K562 (cell line): ENCODE measurements at regions not wholly inside any gene's neighbourhood (a gene's known extent, or its start where the extent isn't known, plus 50 kb on each side); places are given as distances from the start of the nearest gene placed in this dataset.

Experiments
- ATAC-seq: fragments of 200-7000 bp; cut with Tn5 transposase; 3 replicates; pipeline ENCODE4 v1.9.1; 2020; ENCODE audit warnings: moderate library complexity
- BruUV-seq: library from RNA; stranded (reverse); fragments of 400-500 nt; replicated peaks from 2 replicates; lab custom pipeline; 2021; lab: Mats Ljungman, UMichigan
- CTCF ChIA-PET: fragments of 300-600 bp; formaldehyde crosslinking; extraction: SDS; loops from one replicate; lab custom pipeline; 2021; ENCODE audit warnings: low intra/inter-chr PET ratio; lab: Yijun Ruan, JAX
- POLR2A ChIA-PET: fragments of 300-600, 350-650 bp; sonication (Branson Sonifier 250); formaldehyde crosslinking; extraction: SDS; loops from one replicate; lab custom pipeline; 2021; ENCODE audit warnings: antibody characterized with exemption, inconsistent platforms; lab: Yijun Ruan, JAX
- DNase-seq, 4 experiments: peaks; one replicate each; pipeline versions ENCODE4 v3.0.0 to v3.0.0-alpha.2; 2011 to 2018; ENCODE audit warnings: low spot score in 3 of 4, mixed read lengths in 3 of 4; ENCODE audit errors: extremely low read depth in 1 of 4
- FAIRE-seq: peaks from 2 replicates; lab custom pipeline; 2011; peaks lifted over from hg19 to GRCh38; lab: Jason Lieb, UNC
- H2AFZ ChIP-seq: 2 replicates; pipeline ENCODE4 v1.6.0; 2011; ENCODE audit warnings: low read depth, low read length, control low read depth, inconsistent platforms
- H3K27ac ChIP-seq: fragments of 200-600 bp; 3 replicates; pipeline ENCODE4 v1.8.0; 2011; ENCODE audit warnings: low read depth, mild to moderate bottlenecking, control low read depth, inconsistent platforms, low read length, moderate library complexity, mixed read lengths; ENCODE audit errors: extremely low read depth
- H3K27me3 ChIP-seq, 2 experiments: fragments of 300-600 bp in 1 of 2; 2 replicates in 1 of 2; 3 replicates in 1 of 2; pipeline versions ENCODE4 v1.6.0 to v1.8.0; 2011; ENCODE audit warnings: inconsistent platforms in 2 of 2, low read length in 2 of 2, mild to moderate bottlenecking in 1 of 2, mixed read lengths in 1 of 2, moderate library complexity in 1 of 2; ENCODE audit not compliant: control insufficient read depth in 2 of 2, insufficient read depth in 2 of 2
- H3K36me3 ChIP-seq: fragments of 300-600 bp; 3 replicates; pipeline ENCODE4 v1.8.0; 2011; ENCODE audit warnings: mild to moderate bottlenecking, low read length, inconsistent platforms; ENCODE audit not compliant: control insufficient read depth, insufficient read depth
- H3K4me1 ChIP-seq, 2 experiments: fragments of 200-600 bp in 1 of 2; replicated peaks in 1 of 2; 2 replicates in 1 of 2; 3 replicates in 1 of 2; pipeline versions ENCODE4 v1.5.1 to v1.8.0; 2011; ENCODE audit warnings: inconsistent platforms in 2 of 2, low read length in 2 of 2, mild to moderate bottlenecking in 1 of 2, mixed read lengths in 1 of 2, moderate library complexity in 1 of 2; ENCODE audit not compliant: control insufficient read depth in 2 of 2, insufficient read depth in 2 of 2
- H3K4me2 ChIP-seq: 2 replicates; pipeline ENCODE4 v1.6.1; 2011; ENCODE audit warnings: low read length, control low read depth, inconsistent platforms, mixed read lengths; ENCODE audit not compliant: insufficient read depth
- H3K4me3 ChIP-seq: fragments of 200-600 bp; sonication (generic), shearing (Covaris generic); 2 replicates; pipeline ENCODE4 v1.5.1; 2016; ENCODE audit warnings: control low read depth, inconsistent platforms
- H3K79me2 ChIP-seq: fragments of 200-600 bp; 3 replicates; pipeline ENCODE4 v1.8.0; 2011; ENCODE audit warnings: low read length, inconsistent platforms; ENCODE audit not compliant: control insufficient read depth, insufficient read depth
- H3K9ac ChIP-seq, 2 experiments: 2 replicates each; pipeline versions ENCODE4 v1.6.0 to v1.6.1; 2011; ENCODE audit warnings: low read depth in 2 of 2, low read length in 2 of 2, control low read depth in 1 of 2, inconsistent platforms in 1 of 2, mild to moderate bottlenecking in 1 of 2, mixed read lengths in 1 of 2; ENCODE audit not compliant: insufficient read depth in 1 of 2
- H3K9me1 ChIP-seq: one replicate; pipeline ENCODE4 v1.6.0; 2011; ENCODE audit warnings: inconsistent platforms, mild to moderate bottlenecking, low read length, moderate library complexity; ENCODE audit not compliant: control insufficient read depth, insufficient read depth
- H3K9me3 ChIP-seq: replicated peaks from 2 replicates; pipeline ENCODE4 v1.5.1; 2011; ENCODE audit warnings: low read depth, low read length, inconsistent platforms; ENCODE audit not compliant: control insufficient read depth, insufficient read depth
- H4K20me1 ChIP-seq: replicated peaks from 2 replicates; pipeline ENCODE4 v1.6.1; 2011; ENCODE audit warnings: low read length, inconsistent platforms, mixed read lengths; ENCODE audit not compliant: control insufficient read depth, insufficient read depth
- CBFA2T3 ChIP-seq: fragments of 450-650 bp; IDR thresholded peaks from 2 replicates; pipeline ENCODE4 v1.6.1; 2017
- CBX3 ChIP-seq, 2 experiments: IDR thresholded peaks; 1 replicate in 1 of 2; 2 replicates in 1 of 2; pipeline ENCODE4 v1.6.1; 2012; ENCODE audit warnings: inconsistent platforms in 2 of 2, low read length in 2 of 2, borderline replicate concordance in 1 of 2, control low read depth in 1 of 2
- HNRNPL ChIP-seq: fragments of 200-400 bp; formaldehyde crosslinking; IDR thresholded peaks from 2 replicates; pipeline ENCODE4 v1.6.1; 2017; ENCODE audit warnings: low read depth, mild to moderate bottlenecking, low read length
- IRF2 ChIP-seq: sonication (generic); formaldehyde crosslinking; IDR thresholded peaks from 2 replicates; pipeline ENCODE4 v1.8.1; 2022; ENCODE audit warnings: mild to moderate bottlenecking, missing genetic modification reagents
- JUND ChIP-seq, 2 experiments: IDR thresholded peaks; 2 replicates in 1 of 2; 3 replicates in 1 of 2; pipeline ENCODE4 v1.6.1; 2011; ENCODE audit warnings: borderline replicate concordance in 2 of 2, low read depth in 2 of 2, low read length in 2 of 2, improper control_type of control experiment in 1 of 2, missing biosample characterization in 1 of 2, missing genetic modification characterization in 1 of 2, missing genetic modification reagents in 1 of 2
- KHSRP ChIP-seq: fragments of 450-650 bp; IDR thresholded peaks from 2 replicates; pipeline ENCODE4 v1.6.1; 2017
- MITF ChIP-seq: IDR thresholded peaks from 2 replicates; pipeline ENCODE4 v1.6.1; 2014; ENCODE audit warnings: antibody characterized with exemption
- MXI1 ChIP-seq: IDR thresholded peaks from 2 replicates; pipeline ENCODE4 v1.6.1; 2011; ENCODE audit warnings: low read depth, mild to moderate bottlenecking, improper control_type of control experiment, low read length
- NELFE ChIP-seq: IDR thresholded peaks from 2 replicates; pipeline ENCODE4 v1.6.1; 2011; ENCODE audit warnings: mild to moderate bottlenecking; ENCODE audit not compliant: insufficient read depth, insufficient read length
- STAG1 ChIP-seq: sonication (generic); formaldehyde crosslinking; IDR thresholded peaks from 2 replicates; pipeline ENCODE4 v1.5.0; 2020; ENCODE audit warnings: missing genetic modification reagents, borderline replicate concordance
- YY1 ChIP-seq, 3 experiments: IDR thresholded peaks; 2 replicates each; pipeline ENCODE4 v1.6.1; 2011; ENCODE audit warnings: low read length in 2 of 3, mild to moderate bottlenecking in 2 of 3, moderate library complexity in 2 of 3, borderline replicate concordance in 1 of 3, control low read depth in 1 of 3, low read depth in 1 of 3; ENCODE audit not compliant: insufficient read depth in 3 of 3, insufficient replicate concordance in 2 of 3, control insufficient read depth in 1 of 3, insufficient read length in 1 of 3; ENCODE audit errors: extremely low read depth in 1 of 3
- ZNF57 ChIP-seq: fragments of 450-650 bp; formaldehyde crosslinking; IDR thresholded peaks from 2 replicates; pipeline ENCODE4 v1.4.0; 2020; ENCODE audit warnings: mild to moderate bottlenecking, moderate library complexity
- WGBS: fragments of 100-300 bp; shearing (Covaris generic); methylation state at CpG from one replicate; pipeline ENCODE4 v1.1.6; 2016; ENCODE audit warnings: low coverage, mixed read lengths; ENCODE audit not compliant: insufficient coverage; ENCODE audit errors: missing lambda C conversion rate; 5-methylcytosine and 5-hydroxymethylcytosine counted together
- in situ Hi-C: fragments of 300-500 bp; cut with MboI; formaldehyde crosslinking; loops from 4 replicates; pipeline ENCODE4 v1.15.0; 2018; ENCODE audit warnings: inconsistent platforms, mixed read lengths
- intact Hi-C: fragments of 100-400 bp; cut with micrococcal nuclease; formaldehyde crosslinking; loops from 2 replicates; pipeline ENCODE4 v1.14.2; 2022
- TF ChIP-seq, protein P1 (sequence below): sonication (generic); formaldehyde crosslinking; IDR thresholded peaks from 2 replicates; pipeline ENCODE4 v1.9.0; 2022; ENCODE audit warnings: mild to moderate bottlenecking, missing genetic modification reagents

DNA sequence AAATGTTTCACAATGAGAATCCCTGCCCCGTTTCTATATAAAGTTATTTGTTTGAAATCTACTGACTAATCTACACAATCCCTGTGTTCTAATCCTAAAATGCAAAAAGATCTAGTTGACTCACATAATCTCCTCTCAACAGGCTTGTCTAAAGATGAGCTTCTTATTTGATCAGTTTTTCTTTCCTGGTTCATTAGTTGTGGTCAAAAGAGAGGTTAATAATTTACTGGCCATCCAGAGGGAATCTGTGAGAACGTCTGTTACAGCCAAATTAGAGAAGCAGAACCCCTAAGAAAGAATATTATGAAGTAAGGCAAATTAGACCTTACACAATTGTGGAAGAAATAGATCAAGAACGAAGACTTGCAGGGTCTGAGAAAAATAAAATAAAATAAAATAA, 173.7 kb upstream of the ANO3 start:
- Histone ChIP-seq H3K9ac (no peak overlapping the region), H3K27me3 (no peaks in the 10 kb centered on the region), H3K36me3 (no peaks in the 10 kb centered on the region), H3K79me2 (no peaks in the 10 kb centered on the region), H3K9me3 (no peaks in the 10 kb centered on the region; the same call in 1 of the 2 replicates), H3K4me2 (no peak overlapping the region), H4K20me1 (no peaks in the 10 kb centered on the region), H3K4me1 (no peaks in the 10 kb centered on the region), H3K9me1 (no peaks in the 10 kb centered on the region), H2AFZ (no peak overlapping the region), H3K4me3 (no peak overlapping the region), H3K27ac (no peak overlapping the region)
- intact Hi-C loops (no loop called here), in situ Hi-C loops (no loop called here)
- ChIA-PET CTCF (no interaction called here), POLR2A (no interaction called here)
- WGBS = 0% methylated on average over 3 of the region's 3 CpGs
- no TSS peak for BruUV-seq
- no peak for DNase-seq
- no peak for TF ChIP-seq HNRNPL
- TF ChIP-seq JUND (IDR thresholded peaks at IDR 0.05; ENCODE audit: borderline replicate concordance, low read depth, low read length) = no peak
- no peak for TF ChIP-seq JUND (tag; IDR thresholded peaks at IDR 0.05; ENCODE audit: borderline replicate concordance, low read depth, low read length)
- no peak for FAIRE-seq
- ATAC-seq = no peak

DNA sequence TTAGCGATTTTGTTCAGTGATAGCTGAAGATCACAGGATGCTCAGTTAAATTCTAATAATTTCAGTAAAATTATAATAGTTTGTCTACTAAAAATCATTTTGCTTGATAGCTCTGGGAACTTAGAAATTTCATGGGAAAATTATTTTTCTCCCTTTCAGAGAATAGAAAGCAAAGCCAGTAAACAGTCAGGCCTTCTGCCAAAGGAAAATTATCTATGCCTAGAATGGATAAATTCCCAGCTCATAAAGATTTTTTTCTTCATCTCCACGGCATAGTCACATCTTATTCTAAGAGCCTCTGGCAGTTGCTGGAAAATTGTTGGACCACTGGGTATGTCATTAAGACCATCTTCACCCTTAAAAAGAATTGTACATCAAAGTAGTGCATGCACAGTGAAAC, 169.6 kb upstream of the ANO3 start:
- Histone ChIP-seq H4K20me1 (no peaks in the 10 kb centered on the region), H3K79me2 (no peaks in the 10 kb centered on the region), H3K4me3 (no peak overlapping the region), H3K9me3 (no peaks in the 10 kb centered on the region; the same call in 1 of the 2 replicates), H3K4me2 (no peak overlapping the region), H3K9me1 (no peaks in the 10 kb centered on the region), H3K27me3 (no peaks in the 10 kb centered on the region), H2AFZ (no peak overlapping the region), H3K9ac (no peak overlapping the region), H3K4me1 (no peaks in the 10 kb centered on the region), H3K27ac (no peak overlapping the region), H3K36me3 (no peaks in the 10 kb centered on the region)
- CTCF ChIA-PET = no interaction called here
- DNase-seq (no peak), FAIRE-seq (no peak), ATAC-seq (no peak)
- intact Hi-C loops (no loop called here), in situ Hi-C loops (no loop called here)
- no TSS peak for BruUV-seq
- WGBS = 0% methylated on average over 2 of the region's 2 CpGs
- POLR2A ChIA-PET = no interaction called here
- TF ChIP-seq IRF2 (CRISPR knock-in tag) (no peak), KHSRP (no peak), MXI1 (no peak), ZNF57 (no peak), CBX3 (IDR thresholded peaks at IDR 0.05; ENCODE audit: borderline replicate concordance in 1 of 2, low read length in 2 of 2) (no peak), CBFA2T3 (no peak), NELFE (no peak), STAG1 (CRISPR knock-in tag) (no peak), MITF (no peak), YY1 (IDR thresholded peaks at IDR 0.05; ENCODE audit: borderline replicate concordance in 1 of 3, control insufficient read depth in 1 of 3, extremely low read depth in 1 of 3, insufficient read depth in 3 of 3, insufficient read length in 1 of 3, insufficient replicate concordance in 2 of 3, low read depth in 1 of 3, low read length in 2 of 3) (no peak)
- TF ChIP-seq, protein P1, sequence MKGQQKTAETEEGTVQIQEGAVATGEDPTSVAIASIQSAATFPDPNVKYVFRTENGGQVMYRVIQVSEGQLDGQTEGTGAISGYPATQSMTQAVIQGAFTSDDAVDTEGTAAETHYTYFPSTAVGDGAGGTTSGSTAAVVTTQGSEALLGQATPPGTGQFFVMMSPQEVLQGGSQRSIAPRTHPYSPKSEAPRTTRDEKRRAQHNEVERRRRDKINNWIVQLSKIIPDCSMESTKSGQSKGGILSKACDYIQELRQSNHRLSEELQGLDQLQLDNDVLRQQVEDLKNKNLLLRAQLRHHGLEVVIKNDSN = no peak
